Fibroblast of lung (primary cell): ENCODE measurements at regions not wholly inside any gene's neighbourhood (a gene's known extent, or its start where the extent isn't known, plus 50 kb on each side); places are given as distances from the start of the nearest gene placed in this dataset.

Experiments used
- DNase-seq, 2 donors: peaks; one replicate each; pipeline versions ENCODE4 v3.0.0 to v3.0.0-alpha.2; 2010; ENCODE audit warnings: low read depth in 2 of 2
- H2AFZ ChIP-seq: 2 replicates; pipeline ENCODE4 v1.5.1; 2012; ENCODE audit warnings: low read length, control low read depth, inconsistent platforms
- H3K27ac ChIP-seq: 2 replicates; pipeline ENCODE4 v1.5.1; 2011; ENCODE audit warnings: low read length, control low read depth; ENCODE audit not compliant: insufficient read depth
- H3K27me3 ChIP-seq: 2 replicates; pipeline ENCODE4 v1.5.1; 2011; ENCODE audit warnings: mild to moderate bottlenecking, low read length; ENCODE audit not compliant: control insufficient read depth, insufficient read depth
- H3K36me3 ChIP-seq: 2 replicates; pipeline ENCODE4 v1.5.1; 2011; ENCODE audit warnings: low read length; ENCODE audit not compliant: control insufficient read depth, insufficient read depth
- H3K4me1 ChIP-seq: 2 replicates; pipeline ENCODE4 v1.5.1; 2011; ENCODE audit warnings: low read length; ENCODE audit not compliant: control insufficient read depth, insufficient read depth; ENCODE audit errors: extremely low read depth
- H3K4me2 ChIP-seq: 2 replicates; pipeline ENCODE4 v1.5.1; 2011; ENCODE audit warnings: low read length, control low read depth; ENCODE audit not compliant: insufficient read depth; ENCODE audit errors: extremely low read depth
- H3K4me3 ChIP-seq, 4 experiments: fragments of 200-600 bp in 1 of 4; sonication (generic) in 1 of 4; replicated peaks in 1 of 4; 2 replicates each; pipeline ENCODE4 v1.5.1; 2011 to 2016; ENCODE audit warnings: low read length in 4 of 4, low read depth in 3 of 4, mild to moderate bottlenecking in 3 of 4, control low read depth in 2 of 4, inconsistent platforms in 1 of 4, mixed read lengths in 1 of 4; ENCODE audit not compliant: insufficient read depth in 1 of 4; ENCODE audit errors: control extremely low read depth in 1 of 4
- H3K79me2 ChIP-seq: 2 replicates; pipeline ENCODE4 v1.5.1; 2012; ENCODE audit warnings: mild to moderate bottlenecking, low read length, inconsistent platforms; ENCODE audit not compliant: control insufficient read depth, insufficient read depth
- H3K9ac ChIP-seq: 2 replicates; pipeline ENCODE4 v1.5.1; 2011; ENCODE audit warnings: mild to moderate bottlenecking, low read length, control low read depth; ENCODE audit not compliant: insufficient read depth
- H3K9me3 ChIP-seq: 2 replicates; pipeline ENCODE4 v1.5.1; 2012; ENCODE audit warnings: low read depth, low read length; ENCODE audit not compliant: control insufficient read depth, insufficient read depth
- H4K20me1 ChIP-seq: 2 replicates; pipeline ENCODE4 v1.5.1; 2011; ENCODE audit warnings: low read length; ENCODE audit not compliant: control insufficient read depth, insufficient read depth; ENCODE audit errors: extremely low read depth
- EZH2 ChIP-seq: IDR thresholded peaks from 2 replicates; pipeline ENCODE4 v1.5.1; 2012; ENCODE audit warnings: low read length, control low read depth, mild to moderate bottlenecking; ENCODE audit errors: missing control alignments
- TF ChIP-seq, protein P1 (sequence below), 2 donors: IDR thresholded peaks in 1 of 2; conservative IDR thresholded peaks in 1 of 2; 1 replicate in 1 of 2; 2 replicates in 1 of 2; pipeline ENCODE4 v1.5.1; 2011 to 2012; ENCODE audit warnings: low read length in 2 of 2, control low read depth in 1 of 2, inconsistent platforms in 1 of 2, low read depth in 1 of 2, mild to moderate bottlenecking in 1 of 2

DNA sequence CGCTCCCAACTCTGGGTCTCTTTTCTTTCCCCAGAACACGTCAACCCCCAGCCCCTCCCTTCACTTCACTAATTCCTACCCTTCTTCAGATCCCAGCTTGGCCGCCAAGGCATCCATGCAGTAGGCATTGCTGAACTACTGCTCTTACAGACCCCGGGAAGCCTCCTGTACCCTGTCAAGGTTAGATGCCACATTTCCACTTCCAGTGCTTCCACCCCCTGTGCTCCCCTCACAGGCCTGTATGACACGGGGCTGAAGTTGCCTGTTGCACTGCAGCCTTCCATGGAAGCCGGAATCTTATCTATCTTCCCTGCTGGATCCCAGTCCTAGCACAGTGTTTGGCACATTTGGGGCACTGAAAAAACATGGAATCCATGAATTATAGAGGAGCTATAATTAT is 99.0 kb upstream of the SOD1 start:
- no peak overlapping the region for H3K4me2 ChIP-seq
- H2AFZ ChIP-seq, result no peak overlapping the region
- no peaks in the 10 kb centered on the region for H3K9me3 ChIP-seq
- no peak overlapping the region for H3K9ac ChIP-seq
- H3K4me3 ChIP-seq, result no peak overlapping the region
- no peaks in the 10 kb centered on the region for H4K20me1 ChIP-seq
- no peaks in the 10 kb centered on the region for H3K79me2 ChIP-seq
- no peak for DNase-seq
- H3K4me1 ChIP-seq, result no peaks in the 10 kb centered on the region
- peaks cover 12% of the 10 kb centered on the region for H3K27me3 ChIP-seq
- no peak overlapping the region for H3K27ac ChIP-seq
- H3K36me3 ChIP-seq, result no peaks in the 10 kb centered on the region
- no peak for TF ChIP-seq EZH2
- TF ChIP-seq, protein P1, sequence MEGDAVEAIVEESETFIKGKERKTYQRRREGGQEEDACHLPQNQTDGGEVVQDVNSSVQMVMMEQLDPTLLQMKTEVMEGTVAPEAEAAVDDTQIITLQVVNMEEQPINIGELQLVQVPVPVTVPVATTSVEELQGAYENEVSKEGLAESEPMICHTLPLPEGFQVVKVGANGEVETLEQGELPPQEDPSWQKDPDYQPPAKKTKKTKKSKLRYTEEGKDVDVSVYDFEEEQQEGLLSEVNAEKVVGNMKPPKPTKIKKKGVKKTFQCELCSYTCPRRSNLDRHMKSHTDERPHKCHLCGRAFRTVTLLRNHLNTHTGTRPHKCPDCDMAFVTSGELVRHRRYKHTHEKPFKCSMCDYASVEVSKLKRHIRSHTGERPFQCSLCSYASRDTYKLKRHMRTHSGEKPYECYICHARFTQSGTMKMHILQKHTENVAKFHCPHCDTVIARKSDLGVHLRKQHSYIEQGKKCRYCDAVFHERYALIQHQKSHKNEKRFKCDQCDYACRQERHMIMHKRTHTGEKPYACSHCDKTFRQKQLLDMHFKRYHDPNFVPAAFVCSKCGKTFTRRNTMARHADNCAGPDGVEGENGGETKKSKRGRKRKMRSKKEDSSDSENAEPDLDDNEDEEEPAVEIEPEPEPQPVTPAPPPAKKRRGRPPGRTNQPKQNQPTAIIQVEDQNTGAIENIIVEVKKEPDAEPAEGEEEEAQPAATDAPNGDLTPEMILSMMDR (conservative IDR thresholded peaks at IDR 0.05 in 1 of 2, IDR thresholded peaks at IDR 0.05 in 1 of 2; ENCODE audit: low read depth in 1 of 2, low read length in 2 of 2), result no peak

DNA sequence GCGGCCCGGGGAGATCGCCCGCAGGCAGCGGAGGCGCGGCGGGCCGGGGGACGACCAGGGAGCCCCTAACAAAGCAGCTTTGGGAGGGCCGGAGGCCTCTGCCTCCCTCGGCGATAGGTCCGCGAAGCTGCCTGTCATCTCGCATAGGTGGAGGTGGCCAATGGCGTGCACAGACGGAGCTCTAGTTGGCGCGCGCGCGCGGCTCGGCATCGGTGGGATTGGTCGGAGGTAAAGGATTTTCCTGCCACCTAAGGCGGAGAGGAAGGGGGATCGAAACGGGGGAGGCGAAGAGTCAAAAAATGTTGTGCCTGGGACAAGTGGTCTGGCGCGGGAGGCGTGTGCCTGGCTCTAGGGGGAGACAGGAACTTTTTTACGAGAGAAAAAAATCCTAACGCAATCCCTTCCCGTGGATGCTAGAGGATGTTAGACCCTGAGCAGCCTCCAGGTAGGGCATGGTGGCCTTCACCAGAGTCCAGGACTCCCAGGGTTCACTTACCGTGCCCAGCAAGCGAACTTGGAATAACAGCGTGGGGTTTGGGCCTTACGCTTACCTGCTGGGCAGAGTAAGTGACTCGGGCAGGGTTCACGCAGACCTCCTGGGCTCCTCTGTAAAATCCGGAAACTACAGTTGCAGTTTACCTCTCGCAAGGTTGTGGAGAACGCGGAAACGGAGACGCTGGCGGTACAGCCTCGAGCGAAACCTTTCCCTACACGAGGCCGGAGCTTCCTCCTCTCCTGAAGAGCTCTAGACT is 99.9 kb upstream of the SOD1 start:
- peaks cover 12% of the 10 kb centered on the region for H3K27me3 ChIP-seq
- TF ChIP-seq, protein P1 (conservative IDR thresholded peaks at IDR 0.05 in 1 of 2, IDR thresholded peaks at IDR 0.05 in 1 of 2; ENCODE audit: low read depth in 1 of 2, low read length in 2 of 2), result no peak
- no peak for TF ChIP-seq EZH2

DNA sequence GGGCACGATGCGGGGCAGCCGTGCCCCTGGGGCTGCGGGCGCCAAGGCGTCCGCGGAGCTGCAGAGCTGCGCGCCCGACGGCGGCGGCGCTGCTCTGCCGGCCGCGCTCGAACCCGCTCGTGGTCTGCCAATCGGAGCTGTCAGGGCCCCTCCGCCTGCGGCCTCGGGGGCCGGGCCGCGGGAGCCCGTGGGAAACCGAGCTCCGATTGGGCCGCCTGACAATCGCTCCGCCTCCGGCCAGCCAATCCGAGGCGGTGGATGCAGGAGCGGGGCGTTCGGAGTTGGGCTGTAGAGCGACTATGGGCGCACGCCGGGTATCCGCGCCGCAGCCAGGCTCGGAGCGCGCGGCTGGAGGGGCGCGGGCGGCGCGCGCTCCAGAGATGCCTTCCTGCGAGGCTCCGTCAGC is 100.5 kb upstream of the SOD1 start:
- H4K20me1 ChIP-seq, result no peaks in the 10 kb centered on the region
- H3K36me3 ChIP-seq, result no peaks in the 10 kb centered on the region
- H3K27me3 ChIP-seq, result peaks cover 12% of the 10 kb centered on the region
- H3K79me2 ChIP-seq, result no peaks in the 10 kb centered on the region
- no peak overlapping the region for H2AFZ ChIP-seq
- no peak overlapping the region for H3K4me2 ChIP-seq
- no peaks in the 10 kb centered on the region for H3K4me1 ChIP-seq
- TF ChIP-seq, protein P1 (conservative IDR thresholded peaks at IDR 0.05 in 1 of 2, IDR thresholded peaks at IDR 0.05 in 1 of 2; ENCODE audit: low read depth in 1 of 2, low read length in 2 of 2), result no peak
- TF ChIP-seq EZH2, result no peak
- peak; percentile 90 to 94 for DNase-seq
- H3K27ac ChIP-seq, result no peak overlapping the region
- no peaks in the 10 kb centered on the region for H3K9me3 ChIP-seq
- no peak overlapping the region for H3K4me3 ChIP-seq
- no peak overlapping the region for H3K9ac ChIP-seq

More for the DNA sequence above, 99.9 kb upstream of the SOD1 start:
- Histone ChIP-seq H3K4me3 (peak overlapping the region in 1 of 4 experiments; percentile 55), H3K4me2 (peak overlapping the region; percentile 51), H3K79me2 (no peaks in the 10 kb centered on the region), H3K36me3 (no peaks in the 10 kb centered on the region), H3K4me1 (no peaks in the 10 kb centered on the region), H3K9me3 (no peaks in the 10 kb centered on the region), H2AFZ (no peak overlapping the region), H3K9ac (no peak overlapping the region), H3K27ac (no peak overlapping the region), H4K20me1 (no peaks in the 10 kb centered on the region)
- DNase-seq, result peak; percentile 92 to 97
